NCI-H2171 (cell line): ENCODE measurements at regions not wholly inside any gene's neighbourhood (a gene's known extent, or its start where the extent isn't known, plus 50 kb on each side); places are given as distances from the start of the nearest gene placed in this dataset.
"Not testable (repeated sequence)": the region's sequence is repeated elsewhere in the genome, so short reads cannot be mapped to it uniquely, and the experiment has no call there.

Source experiments
- DNase-seq: peaks from one replicate; lab custom pipeline; 2025; lab: John Stamatoyannopoulos, UW

- no peak for DNase-seq
Measured at GRCh38 chrY:20042993-20043392, 298.5 kb upstream of the KDM5D start.

- no peak for DNase-seq
Measured at GRCh38 chrY:20025676-20026075, 281.1 kb upstream of the KDM5D start.

- DNase-seq = not testable (repeated sequence)
Measured at GRCh38 chrY:19993410-19993809, 248.9 kb upstream of the KDM5D start.

- no peak for DNase-seq
Measured at GRCh38 chrY:19973012-19973411, 228.5 kb upstream of the KDM5D start.

- no peak for DNase-seq
Measured at GRCh38 chrY:19947702-19948101, 203.2 kb upstream of the KDM5D start.

GRCh38 chrY:19899011-19899410 is 154.5 kb upstream of the KDM5D start:
- DNase-seq = no peak

GRCh38 chrY:19892076-19892964 is 147.8 kb upstream of the KDM5D start:
- DNase-seq = no peak

GRCh38 chrY:19882145-19882544 is 137.6 kb upstream of the KDM5D start:
- DNase-seq = no peak

GRCh38 chrY:19869715-19870114 is 125.2 kb upstream of the KDM5D start:
- no peak for DNase-seq

- no peak for DNase-seq
Measured at GRCh38 chrY:19869281-19869680, 124.8 kb upstream of the KDM5D start.

GRCh38 chrY:19868647-19869046 is 124.1 kb upstream of the KDM5D start:
- no peak for DNase-seq

GRCh38 chrY:19856474-19857135 is 112.1 kb upstream of the KDM5D start:
- DNase-seq = no peak

- no peak for DNase-seq
Measured at GRCh38 chrY:19842972-19843371, 98.4 kb upstream of the KDM5D start.

GRCh38 chrY:19824136-19824535 is 79.6 kb upstream of the KDM5D start:
- no peak for DNase-seq

GRCh38 chrY:19818546-19818945 is 74.0 kb upstream of the KDM5D start:
- DNase-seq = no peak

GRCh38 chrY:19816920-19817319 is 72.4 kb upstream of the KDM5D start:
- peak; percentile 1 for DNase-seq

GRCh38 chrY:19816053-19816823 is 71.7 kb upstream of the KDM5D start:
- peak; percentile 6 for DNase-seq
